ENCODE measurements at regions not wholly inside any gene's neighbourhood (a gene's known extent, or its start where the extent isn't known, plus 50 kb on each side); places are given as distances from the start of the nearest gene placed in this dataset.

GRCh38 chr16:35651841-35652240, 2192.4 kb downstream of the TP53TG3F start:
- DNase-seq (ENCODE audit: low spot score), result no peak

- no peak for DNase-seq (ENCODE audit: low spot score)
These were observed 2204.8 kb downstream of the TP53TG3F start for GRCh38 chr16:35664091-35664693.

- no peak for DNase-seq (ENCODE audit: low spot score)
These were observed 2225.7 kb downstream of the TP53TG3F start for GRCh38 chr16:35685085-35685484.

- DNase-seq (ENCODE audit: low spot score), result no peak
These were observed 2227.2 kb downstream of the TP53TG3F start for GRCh38 chr16:35686595-35686994.

- no peak for DNase-seq (ENCODE audit: low spot score)
These were observed 2227.7 kb downstream of the TP53TG3F start for GRCh38 chr16:35687071-35687470.

- DNase-seq (ENCODE audit: low spot score), result no peak
These were observed 2228.4 kb downstream of the TP53TG3F start for GRCh38 chr16:35687781-35688180.

- DNase-seq (ENCODE audit: low spot score), result no peak
These were observed 2230.4 kb downstream of the TP53TG3F start for GRCh38 chr16:35689764-35690163.

- no peak for DNase-seq (ENCODE audit: low spot score)
These were observed 2231.0 kb downstream of the TP53TG3F start for GRCh38 chr16:35690413-35690812.

- DNase-seq (ENCODE audit: low spot score), result no peak
These were observed 2231.6 kb downstream of the TP53TG3F start for GRCh38 chr16:35691057-35691456.

- no peak for DNase-seq (ENCODE audit: low spot score)
These were observed 2233.4 kb downstream of the TP53TG3F start for GRCh38 chr16:35692824-35693223.

GRCh38 chr16:35706901-35707300, 2247.5 kb downstream of the TP53TG3F start:
- no peak for DNase-seq (ENCODE audit: low spot score)

- DNase-seq (ENCODE audit: low spot score), result no peak
These were observed 2252.0 kb downstream of the TP53TG3F start for GRCh38 chr16:35711435-35711834.

GRCh38 chr16:35711958-35712357, 2252.5 kb downstream of the TP53TG3F start:
- no peak for DNase-seq (ENCODE audit: low spot score)

GRCh38 chr16:35713762-35714650, 2254.6 kb downstream of the TP53TG3F start:
- DNase-seq (ENCODE audit: low spot score), result no peak

- no peak for DNase-seq (ENCODE audit: low spot score)
These were observed 2255.3 kb downstream of the TP53TG3F start for GRCh38 chr16:35714665-35715064.

GRCh38 chr16:35724551-35724950, 2265.1 kb downstream of the TP53TG3F start:
- DNase-seq (ENCODE audit: low spot score), result no peak

- no peak for DNase-seq (ENCODE audit: low spot score)
These were observed 2266.5 kb downstream of the TP53TG3F start for GRCh38 chr16:35725949-35726348.

- DNase-seq (ENCODE audit: low spot score), result no peak
These were observed 2270.8 kb downstream of the TP53TG3F start for GRCh38 chr16:35730251-35730650.

GRCh38 chr16:35731341-35732040, 2272.1 kb downstream of the TP53TG3F start:
- no peak for DNase-seq (ENCODE audit: low spot score)

GRCh38 chr16:35732046-35732810, 2272.8 kb downstream of the TP53TG3F start:
- no peak for DNase-seq (ENCODE audit: low spot score)

- DNase-seq (ENCODE audit: low spot score), result no peak
These were observed 2274.0 kb downstream of the TP53TG3F start for GRCh38 chr16:35733278-35733965.
